Glomerular endothelial cell (primary cell): ENCODE measurements at regions not wholly inside any gene's neighbourhood (a gene's known extent, or its start where the extent isn't known, plus 50 kb on each side); places are given as distances from the start of the nearest gene placed in this dataset.
"Not testable (repeated sequence)": the region's sequence is repeated elsewhere in the genome, so short reads cannot be mapped to it uniquely, and the experiment has no call there.

Experiments
- DNase-seq: peaks from one replicate; pipeline ENCODE4 v3.0.0-alpha.2; 2011; ENCODE audit warnings: low read depth, low spot score; ENCODE audit errors: extremely low read depth

DNA sequence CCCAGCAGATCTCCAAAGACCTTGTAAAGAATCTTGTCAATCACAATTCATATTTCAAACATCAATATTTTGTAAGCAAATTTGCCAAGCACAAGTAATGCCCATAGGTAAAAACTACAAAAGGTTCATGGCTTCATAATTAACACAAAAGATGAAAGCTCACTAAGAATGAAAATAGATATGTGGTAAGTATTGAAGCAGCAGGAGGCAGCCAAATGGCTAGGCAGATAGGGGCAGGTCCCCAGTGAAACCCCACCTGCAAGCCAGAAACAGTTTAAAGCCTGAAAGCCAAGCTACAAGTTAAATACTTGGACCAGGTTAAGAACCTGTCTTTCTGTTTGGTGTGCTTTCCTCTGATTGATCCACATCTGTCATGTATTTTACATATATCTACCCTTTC, 942.6 kb upstream of the SPRY2 start:
- no peak for DNase-seq

- DNase-seq, result no peak
Measured at GRCh38 chr13:81283062-81283461, 942.1 kb upstream of the SPRY2 start.

DNA sequence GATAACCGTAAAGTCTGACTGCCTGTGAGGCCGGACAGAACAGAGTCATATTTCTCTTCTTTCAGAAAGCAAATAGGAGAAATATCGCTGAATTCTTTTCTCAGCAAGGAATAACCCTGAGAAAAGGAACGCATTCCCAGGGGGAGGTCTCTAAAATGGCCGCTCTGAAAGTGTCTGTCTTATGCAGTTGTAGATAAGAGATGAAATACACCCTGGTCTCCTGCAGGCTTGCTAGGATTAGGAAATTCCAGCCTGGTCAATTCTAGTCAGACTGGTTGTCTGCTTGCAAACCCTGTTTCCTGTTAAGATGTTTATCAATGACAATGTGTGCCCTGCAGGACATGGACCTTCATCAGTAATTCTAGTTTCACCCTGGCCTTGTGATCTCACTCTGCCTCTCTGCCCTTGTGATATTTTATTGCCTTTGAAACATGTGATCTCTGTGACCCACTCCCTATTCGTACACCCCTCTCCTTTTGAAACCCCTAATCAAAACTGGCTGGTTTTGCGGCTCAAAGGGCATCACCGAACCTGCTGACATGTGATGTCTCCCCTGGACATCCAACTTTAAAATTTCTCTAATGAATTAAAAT, 934.8 kb upstream of the SPRY2 start:
- DNase-seq, result no peak

- no peak for DNase-seq
Measured at GRCh38 chr13:81247711-81248110, 906.8 kb upstream of the SPRY2 start.

DNA sequence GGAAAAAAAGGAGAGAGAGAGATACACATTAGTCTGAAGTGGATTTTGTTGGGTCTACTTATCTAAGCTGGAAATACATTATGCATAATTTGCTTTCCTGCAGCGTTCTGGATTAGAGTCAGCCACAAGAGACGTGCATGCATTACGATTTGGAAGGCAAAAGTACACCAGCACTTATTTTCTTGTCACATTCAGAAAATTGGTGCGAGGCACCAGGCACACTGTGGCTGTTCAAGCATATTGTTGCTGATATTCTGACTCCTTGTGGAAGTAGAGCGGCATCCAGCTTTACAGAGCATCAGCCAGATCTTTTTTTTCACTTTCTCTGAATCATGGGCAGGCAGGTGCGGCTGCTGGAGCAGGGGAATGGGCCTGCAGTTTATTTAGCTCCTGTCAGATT, 905.6 kb upstream of the SPRY2 start:
- no peak for DNase-seq

DNA sequence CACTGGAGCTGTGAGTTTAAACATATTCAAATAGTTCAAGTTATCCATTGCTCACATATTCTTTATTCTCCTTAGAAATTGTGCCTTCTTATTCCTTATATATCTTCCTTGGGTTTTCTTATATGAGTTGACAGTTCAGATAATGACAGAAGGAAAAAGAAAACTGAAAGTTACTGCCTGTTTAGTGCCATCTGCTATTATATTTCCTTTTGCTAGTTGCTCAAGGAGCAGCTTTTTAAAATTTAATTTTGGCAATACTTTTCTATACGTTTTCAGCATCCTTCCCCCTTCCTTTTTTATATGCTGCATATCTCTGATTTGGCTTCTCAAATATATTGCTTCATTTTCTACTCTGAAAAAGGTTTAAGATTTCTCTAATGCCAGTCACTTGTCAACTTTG, 903.1 kb upstream of the SPRY2 start:
- no peak for DNase-seq

DNA sequence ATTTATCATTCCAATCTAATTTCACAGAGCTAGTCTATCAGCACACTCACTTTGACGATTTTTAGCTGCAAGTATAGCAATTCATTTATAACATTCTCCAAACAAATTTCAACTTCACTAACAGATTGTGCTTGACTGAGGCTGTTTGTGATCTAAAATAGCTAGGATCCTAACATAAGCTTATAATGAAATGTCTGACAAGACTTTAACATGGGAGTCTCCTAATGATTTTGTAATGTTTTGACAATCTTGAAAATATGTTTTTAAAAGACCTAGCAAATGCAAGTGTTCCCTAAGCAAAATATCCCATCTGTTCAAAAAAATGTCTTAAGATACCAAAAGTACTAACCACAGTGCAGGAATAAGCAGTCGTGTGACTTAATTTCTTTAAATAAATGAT, 889.5 kb upstream of the SPRY2 start:
- DNase-seq, result no peak

DNA sequence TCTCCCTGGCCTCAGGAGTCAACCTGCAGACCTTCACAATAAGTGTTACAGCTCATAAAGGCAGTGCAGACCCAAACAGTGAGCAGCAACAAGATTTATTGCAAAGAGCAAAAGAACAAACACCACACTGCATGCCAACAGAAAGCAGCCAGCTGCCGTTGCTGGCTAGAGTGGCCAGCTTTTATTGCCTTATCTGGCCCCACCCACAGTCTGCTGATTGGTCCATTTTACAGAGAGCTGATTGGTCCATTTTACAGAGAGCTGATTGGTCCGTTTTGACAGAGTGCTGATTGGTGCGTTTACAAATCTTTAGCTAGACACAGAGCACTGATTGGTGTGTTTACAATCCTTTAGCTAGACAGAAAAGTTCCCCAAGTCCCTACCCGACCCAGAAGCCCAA, 885.9 kb upstream of the SPRY2 start:
- not testable (repeated sequence) for DNase-seq

DNA sequence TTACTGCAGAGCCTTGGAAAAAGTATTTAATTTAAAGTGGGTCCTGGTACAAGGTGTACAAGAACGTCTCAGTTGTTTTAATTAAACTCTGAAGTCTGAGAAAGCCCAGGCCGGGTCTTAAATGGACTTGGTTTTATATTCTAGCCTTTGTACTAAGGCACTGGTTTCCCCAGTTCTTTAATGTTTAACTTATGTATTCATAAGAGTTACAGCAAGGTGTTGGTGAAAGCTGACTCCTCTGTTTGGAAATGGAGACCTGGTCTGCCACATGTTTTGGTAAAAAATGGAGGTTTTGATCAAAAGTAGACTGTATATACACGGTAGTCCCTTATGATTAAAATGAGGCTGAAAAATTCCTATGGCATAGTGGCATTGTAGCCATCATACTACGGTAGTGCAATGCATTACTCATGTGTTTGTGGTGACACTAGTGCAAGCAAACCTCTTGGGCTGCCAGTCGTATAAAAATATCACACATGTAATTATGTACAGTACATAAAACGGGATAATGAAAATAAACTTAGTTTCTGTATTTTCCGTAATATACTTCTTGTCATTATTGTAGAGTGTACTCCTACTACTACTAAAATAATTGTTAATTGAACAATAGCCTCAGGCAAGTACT, 883.4 kb upstream of the SPRY2 start:
- no peak for DNase-seq

DNA sequence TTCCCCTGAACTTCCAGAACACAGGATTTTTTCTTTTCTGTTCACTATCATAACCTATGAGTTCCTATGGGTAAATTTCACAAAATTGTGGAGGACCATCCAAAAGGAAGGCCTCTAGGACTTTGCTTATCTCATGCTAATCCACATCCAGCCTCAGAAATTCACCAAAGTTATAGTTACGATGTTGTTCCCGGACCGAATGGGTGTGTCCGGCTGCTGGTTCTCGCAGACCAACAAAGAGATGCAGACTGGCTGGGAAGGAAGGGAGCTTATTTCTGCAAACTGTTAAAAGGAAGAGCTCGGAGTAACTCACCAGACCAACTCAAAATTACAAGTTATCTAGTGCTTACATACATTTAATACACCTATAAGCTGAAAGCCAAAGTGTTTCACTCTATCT, 882.9 kb upstream of the SPRY2 start:
- DNase-seq, result no peak

GRCh38 chr13:81211713-81212112, 870.8 kb upstream of the SPRY2 start:
- DNase-seq, result no peak

- DNase-seq, result no peak
Measured at GRCh38 chr13:81207636-81208035, 866.7 kb upstream of the SPRY2 start.

- DNase-seq, result no peak
Measured at GRCh38 chr13:81207231-81207630, 866.3 kb upstream of the SPRY2 start.

DNA sequence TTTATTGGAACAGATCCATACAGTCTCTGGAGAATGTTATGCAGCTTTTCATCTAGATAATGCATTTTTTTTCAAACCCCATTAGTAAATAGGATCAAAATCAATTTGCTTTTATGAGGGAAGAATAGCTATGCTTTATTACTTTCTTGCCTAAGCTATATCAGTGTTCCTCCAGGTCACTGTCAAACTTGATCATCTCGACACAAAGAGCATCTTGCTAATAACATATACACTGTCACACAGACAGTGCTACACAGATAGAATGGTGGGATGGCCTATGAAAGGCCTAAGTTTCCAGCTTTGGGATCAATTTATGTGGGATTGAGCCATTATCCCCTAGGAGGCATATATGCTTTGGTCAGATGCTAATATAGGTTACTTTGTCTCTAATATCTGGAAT, 862.9 kb upstream of the SPRY2 start:
- no peak for DNase-seq

DNA sequence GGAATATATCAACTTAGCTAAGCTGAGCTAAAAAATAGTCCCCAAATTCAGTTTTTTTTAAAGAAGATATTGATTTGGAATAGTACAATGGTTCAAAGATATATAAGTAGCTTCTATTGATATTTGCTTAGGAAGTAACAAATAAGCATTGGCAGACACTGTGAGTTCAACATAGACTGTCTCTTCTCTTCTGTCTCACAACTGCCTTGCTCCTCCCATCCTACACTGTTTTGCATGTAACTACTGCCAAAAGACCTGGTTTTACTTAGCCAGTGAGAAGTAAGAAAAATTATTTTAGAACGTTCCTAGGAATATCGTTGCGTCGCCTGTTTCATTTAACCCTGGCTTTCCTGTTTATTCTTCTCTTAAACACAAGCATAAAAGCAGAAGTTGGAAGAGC, 859.0 kb upstream of the SPRY2 start:
- no peak for DNase-seq

DNA sequence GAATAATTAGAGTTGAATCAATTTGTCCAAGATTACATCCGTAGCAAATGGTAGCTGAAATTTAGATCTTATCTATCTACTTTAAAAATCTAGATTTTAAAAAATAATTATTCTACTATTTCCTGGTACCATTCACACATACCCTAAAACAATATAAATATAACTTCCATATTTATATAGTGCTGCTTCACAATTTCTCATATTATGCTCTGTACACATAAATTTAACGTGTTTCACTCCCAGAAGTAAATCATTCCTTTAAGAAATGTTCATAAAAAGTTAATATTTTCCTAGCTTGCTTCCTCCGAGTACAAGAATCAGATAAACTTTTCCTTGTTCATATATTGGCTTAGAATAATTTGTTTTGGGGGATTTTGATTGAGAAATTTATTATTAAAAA, 857.0 kb upstream of the SPRY2 start:
- no peak for DNase-seq

- no peak for DNase-seq
Measured at GRCh38 chr13:81197483-81197882, 856.6 kb upstream of the SPRY2 start.

GRCh38 chr13:81194362-81194761, 853.4 kb upstream of the SPRY2 start:
- DNase-seq, result no peak

- DNase-seq, result no peak
Measured at GRCh38 chr13:81184556-81185265, 843.8 kb upstream of the SPRY2 start.

- no peak for DNase-seq
Measured at GRCh38 chr13:81172603-81173002, 831.7 kb upstream of the SPRY2 start.

DNA sequence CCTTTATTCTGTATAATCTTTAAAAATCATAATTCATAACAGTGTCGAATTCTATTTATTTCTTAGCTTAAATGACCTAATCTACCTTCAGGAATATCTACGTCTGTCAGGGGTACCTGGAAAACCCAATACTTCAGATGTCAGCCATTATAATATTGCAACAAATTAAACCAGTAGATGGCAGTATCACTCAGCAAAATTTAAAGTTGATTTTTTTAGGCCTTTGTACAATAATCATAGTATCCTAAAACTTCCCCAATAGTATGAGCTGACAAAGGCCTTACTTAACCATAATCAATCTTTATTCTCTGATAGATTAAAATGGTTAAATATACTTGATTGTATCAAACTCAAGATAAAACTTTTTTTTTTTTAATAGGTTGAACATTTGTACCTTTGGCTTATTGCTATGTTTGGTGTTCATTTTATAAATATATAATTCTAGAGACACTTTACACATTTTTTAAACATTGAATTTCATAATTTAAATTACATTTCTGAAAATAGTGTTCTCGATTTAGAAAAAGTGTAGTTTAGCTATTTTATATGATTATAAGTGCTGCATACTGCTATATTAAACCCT, 830.2 kb upstream of the SPRY2 start:
- peak; percentile 5 for DNase-seq

- DNase-seq, result not testable (repeated sequence)
Measured at GRCh38 chr13:81163823-81164222, 822.9 kb upstream of the SPRY2 start.
